GM19455 (cell line): ENCODE measurements at regions not wholly inside any gene's neighbourhood (a gene's known extent, or its start where the extent isn't known, plus 50 kb on each side); places are given as distances from the start of the nearest gene placed in this dataset.

Experiments used
- ATAC-seq: cut with Tn5 transposase; IDR thresholded peaks from one replicate; pipeline ENCODE4 v1.9.1; 2021; ENCODE audit not compliant: unreplicated experiment

- ATAC-seq, result no peak
These were observed 52.9 kb upstream of the DEFB112 start for GRCh38 chr6:50102676-50103075.

- no peak for ATAC-seq
These were observed 60.9 kb upstream of the DEFB112 start for GRCh38 chr6:50110587-50110986.

DNA sequence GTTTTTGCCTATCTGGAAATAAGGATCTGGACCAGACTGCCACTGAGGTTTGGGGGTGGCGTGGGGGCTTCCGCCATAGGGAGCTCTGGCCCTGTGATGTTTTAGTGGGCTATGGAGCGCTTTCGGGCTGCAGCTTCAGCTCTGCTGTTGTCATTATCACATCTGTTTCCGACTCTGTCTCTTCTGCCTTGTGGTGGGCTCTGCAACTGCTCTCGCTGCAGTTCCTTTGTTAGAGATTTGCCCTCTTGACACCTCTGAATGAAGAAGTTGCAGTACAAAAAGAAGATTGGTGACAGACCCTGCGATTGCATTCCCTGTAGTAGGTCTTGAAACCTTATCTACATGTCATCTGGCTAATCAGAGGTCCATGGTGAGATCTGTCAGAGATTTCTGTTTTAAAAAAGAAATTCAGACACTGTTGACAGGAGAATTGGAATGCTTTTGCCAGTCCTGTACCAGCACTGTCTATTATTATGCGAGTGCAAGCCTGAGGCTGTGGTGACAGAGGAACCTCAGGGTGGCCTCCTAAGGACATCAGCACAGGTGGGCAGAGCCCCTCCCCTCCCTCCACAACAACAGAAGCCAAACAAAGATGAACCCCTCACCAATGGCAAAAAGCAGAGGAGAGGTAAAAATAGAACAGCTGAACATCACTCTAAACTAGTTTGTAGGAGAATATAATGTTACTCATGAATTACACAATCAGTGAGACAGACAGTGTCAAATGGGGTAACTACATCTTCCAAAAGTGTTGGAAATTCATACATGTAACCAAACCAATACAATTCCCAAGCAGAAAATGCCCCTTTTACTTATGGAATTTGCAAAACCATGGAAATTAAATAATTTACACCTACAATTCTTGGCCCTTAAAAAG is 63.5 kb upstream of the DEFB112 start:
- no peak for ATAC-seq

- no peak for ATAC-seq
These were observed 66.7 kb upstream of the DEFB112 start for GRCh38 chr6:50116390-50116789.

GRCh38 chr6:50116797-50117542 is 67.2 kb upstream of the DEFB112 start:
- no peak for ATAC-seq

DNA sequence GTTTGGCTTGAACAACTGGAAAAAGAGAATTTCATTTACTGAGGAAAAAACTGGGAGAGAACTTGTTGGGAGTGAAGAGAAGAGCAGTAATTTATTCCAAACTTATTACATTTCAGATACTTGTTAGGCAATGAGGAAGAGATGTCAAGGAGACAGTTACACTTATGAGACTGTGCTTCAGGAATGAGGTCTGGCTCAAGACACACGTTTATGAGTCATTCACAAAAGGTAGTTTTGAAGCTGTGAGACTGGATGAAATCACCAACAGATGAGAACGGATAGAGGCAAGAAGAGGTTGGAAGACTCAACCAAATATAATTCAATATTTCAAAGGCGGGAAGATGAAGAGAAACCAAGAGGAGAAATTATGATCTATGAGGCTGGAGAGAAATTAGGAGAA is 70.6 kb upstream of the DEFB112 start:
- no peak for ATAC-seq

DNA sequence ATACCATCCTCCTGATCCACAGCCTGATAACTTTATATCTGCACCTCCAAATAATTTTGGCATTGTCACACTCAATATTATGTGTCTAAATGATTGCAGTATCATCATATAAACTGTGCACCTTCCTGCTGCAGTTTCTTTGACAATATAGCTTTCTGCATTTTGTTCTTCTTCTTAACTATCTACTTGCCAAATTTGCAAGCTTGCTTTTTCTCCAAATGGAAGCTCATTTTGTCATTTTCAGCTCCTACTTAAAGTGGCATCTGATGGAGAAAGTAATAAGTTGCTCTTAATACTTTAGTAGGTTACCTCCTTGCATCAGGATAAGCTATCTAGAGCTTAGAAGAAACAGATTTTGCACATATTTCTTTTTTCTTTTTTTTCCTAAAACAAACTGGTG is 74.0 kb upstream of the DEFB112 start:
- no peak for ATAC-seq

DNA sequence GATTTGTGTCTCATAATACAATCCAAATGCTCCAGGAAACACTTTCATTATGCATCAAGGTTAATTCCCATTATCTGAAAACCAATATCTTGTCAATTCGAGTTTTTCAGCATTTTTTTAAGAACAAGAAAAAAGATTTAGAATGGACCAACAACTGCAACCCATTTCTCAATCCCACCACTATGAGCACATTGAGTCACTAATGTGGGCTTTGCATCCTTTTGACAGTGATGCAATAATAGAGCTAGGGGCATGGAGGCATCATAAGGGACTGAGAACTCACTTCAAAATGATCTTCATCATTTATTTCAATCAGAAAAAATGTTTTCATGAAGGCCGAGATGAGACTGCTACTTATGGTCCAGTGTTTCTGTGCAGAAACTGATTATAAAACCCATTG is 74.8 kb upstream of the DEFB112 start:
- ATAC-seq, result no peak

- ATAC-seq, result no peak
These were observed 78.8 kb upstream of the DEFB112 start for GRCh38 chr6:50128420-50129005.

- ATAC-seq, result no peak
These were observed 86.2 kb upstream of the DEFB112 start for GRCh38 chr6:50135968-50136367.

DNA sequence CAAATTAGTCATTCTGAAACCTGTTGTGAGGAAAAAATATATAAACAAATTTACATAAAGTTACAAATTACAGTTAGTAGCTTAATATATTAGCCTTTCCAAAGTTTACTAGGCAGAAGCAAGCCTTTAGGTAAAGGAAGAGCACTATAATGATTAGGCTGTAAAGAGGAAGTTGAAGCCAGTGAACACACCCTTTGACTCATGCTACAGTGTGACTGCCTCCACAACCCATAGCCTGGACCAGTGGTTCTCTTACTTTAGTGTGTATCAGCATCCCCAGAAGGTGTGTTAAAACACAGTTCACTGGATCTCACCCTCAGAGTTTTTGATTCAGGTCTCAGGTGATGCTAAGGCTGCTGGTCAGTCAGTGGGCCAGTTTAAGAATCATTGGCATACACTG is 91.4 kb upstream of the DEFB112 start:
- no peak for ATAC-seq

- no peak for ATAC-seq
These were observed 93.4 kb upstream of the DEFB112 start for GRCh38 chr6:50143011-50143719.

- no peak for ATAC-seq
These were observed 95.4 kb upstream of the DEFB112 start for GRCh38 chr6:50145125-50145524.

GRCh38 chr6:50147371-50147770 is 97.6 kb upstream of the DEFB112 start:
- no peak for ATAC-seq

- no peak for ATAC-seq
These were observed 130.9 kb upstream of the DEFB112 start for GRCh38 chr6:50180646-50181045.

DNA sequence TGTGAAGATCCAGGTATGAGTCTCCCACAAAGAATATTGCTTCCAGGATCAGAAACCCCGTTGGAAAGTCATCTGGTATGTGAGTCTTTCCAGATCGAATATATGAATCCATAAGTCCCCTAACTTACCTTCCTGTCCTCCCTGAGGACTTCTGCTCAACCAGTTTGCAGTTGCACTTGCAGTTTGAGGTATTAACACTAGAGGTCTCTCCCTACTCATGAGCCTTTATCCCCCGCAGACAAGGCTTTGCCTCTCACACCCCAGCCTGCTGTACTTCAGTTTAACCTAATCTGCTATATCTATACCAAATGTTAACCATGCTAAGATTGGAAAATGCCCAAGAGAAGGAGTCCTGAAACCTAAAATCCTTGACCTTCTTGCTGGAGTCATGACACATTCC is 135.3 kb upstream of the DEFB112 start:
- ATAC-seq, result no peak

DNA sequence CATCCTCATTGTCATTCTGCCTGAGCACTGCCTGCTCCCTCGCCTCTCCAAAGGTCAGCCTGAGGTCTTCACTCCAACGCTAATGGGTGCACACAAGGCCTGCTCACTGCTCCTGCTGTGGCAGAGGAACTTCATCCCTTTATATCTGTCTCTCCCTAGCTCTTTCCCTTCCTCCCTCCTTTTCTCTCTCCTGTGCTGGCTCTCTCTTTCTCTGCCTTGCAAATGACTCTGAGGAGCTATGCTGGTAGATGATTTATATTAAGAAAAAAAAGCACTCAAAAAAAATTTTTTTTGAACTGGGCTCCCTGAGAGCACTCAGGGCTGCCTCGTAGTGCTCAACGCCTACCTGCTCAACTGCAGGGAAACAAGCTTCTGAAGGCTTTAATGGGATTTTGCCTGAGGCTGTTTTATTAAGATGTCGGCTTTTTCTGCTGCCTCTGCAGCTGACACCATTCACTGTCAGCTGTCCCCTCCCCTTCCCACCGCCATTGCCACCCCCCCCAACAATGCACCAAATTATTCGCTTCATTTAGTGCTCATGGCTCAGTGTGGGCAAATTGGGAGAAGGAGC is 137.7 kb upstream of the DEFB112 start:
- no peak for ATAC-seq

- ATAC-seq, result no peak
These were observed 148.5 kb upstream of the DEFB112 start for GRCh38 chr6:50198245-50198644.

GRCh38 chr6:50202766-50203165 is 153.0 kb upstream of the DEFB112 start:
- no peak for ATAC-seq

DNA sequence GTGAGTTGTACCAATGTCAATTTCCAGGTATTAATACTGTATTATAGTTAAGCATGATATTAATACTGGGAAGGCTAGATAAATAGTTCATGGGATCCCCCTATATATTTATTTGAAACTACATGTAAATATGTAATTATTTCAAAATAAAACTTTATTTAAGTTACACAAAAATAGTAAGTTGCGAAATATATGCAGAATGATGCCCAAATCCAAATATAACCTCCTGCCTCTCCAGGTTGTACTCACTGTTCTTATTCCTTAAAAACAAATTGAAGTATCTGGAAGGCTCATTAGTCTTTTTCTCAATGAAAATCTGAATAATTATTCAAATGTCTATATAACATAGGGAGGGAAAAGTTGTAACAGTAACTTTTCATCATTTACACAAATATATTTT is 161.9 kb upstream of the DEFB112 start:
- ATAC-seq, result no peak

- ATAC-seq, result no peak
These were observed 163.4 kb upstream of the DEFB112 start for GRCh38 chr6:50213146-50213545.
